ENCODE measurements at regions not wholly inside any gene's neighbourhood (a gene's known extent, or its start where the extent isn't known, plus 50 kb on each side); places are given as distances from the start of the nearest gene placed in this dataset.

GRCh38 chr1:5686195-5686594, 306.0 kb downstream of the NPHP4 start:
- Histone ChIP-seq H3K4me1 (ENCODE audit: control insufficient read depth in 2 of 3, insufficient read depth in 2 of 3, low read depth in 1 of 3, low read length in 3 of 3) (no peaks in the 10 kb centered on the region), H3K36me3 (ENCODE audit: control insufficient read depth in 2 of 3, insufficient read depth in 3 of 3, low read length in 3 of 3) (no peaks in the 10 kb centered on the region), H3K27me3 (ENCODE audit: control insufficient read depth, insufficient read depth, low read length) (no peaks in the 10 kb centered on the region), H3K4me3 (ENCODE audit: low read length in 3 of 3) (no peak overlapping the region), H3K9me3 (ENCODE audit: control insufficient read depth in 2 of 3, insufficient read depth in 1 of 3, low read length in 3 of 3) (no peaks in the 10 kb centered on the region), H3K27ac (ENCODE audit: low read depth in 2 of 2, low read length in 2 of 2) (no peak overlapping the region), H3K9ac (ENCODE audit: low read length in 3 of 3) (no peak overlapping the region)
- TF ChIP-seq, protein P1, sequence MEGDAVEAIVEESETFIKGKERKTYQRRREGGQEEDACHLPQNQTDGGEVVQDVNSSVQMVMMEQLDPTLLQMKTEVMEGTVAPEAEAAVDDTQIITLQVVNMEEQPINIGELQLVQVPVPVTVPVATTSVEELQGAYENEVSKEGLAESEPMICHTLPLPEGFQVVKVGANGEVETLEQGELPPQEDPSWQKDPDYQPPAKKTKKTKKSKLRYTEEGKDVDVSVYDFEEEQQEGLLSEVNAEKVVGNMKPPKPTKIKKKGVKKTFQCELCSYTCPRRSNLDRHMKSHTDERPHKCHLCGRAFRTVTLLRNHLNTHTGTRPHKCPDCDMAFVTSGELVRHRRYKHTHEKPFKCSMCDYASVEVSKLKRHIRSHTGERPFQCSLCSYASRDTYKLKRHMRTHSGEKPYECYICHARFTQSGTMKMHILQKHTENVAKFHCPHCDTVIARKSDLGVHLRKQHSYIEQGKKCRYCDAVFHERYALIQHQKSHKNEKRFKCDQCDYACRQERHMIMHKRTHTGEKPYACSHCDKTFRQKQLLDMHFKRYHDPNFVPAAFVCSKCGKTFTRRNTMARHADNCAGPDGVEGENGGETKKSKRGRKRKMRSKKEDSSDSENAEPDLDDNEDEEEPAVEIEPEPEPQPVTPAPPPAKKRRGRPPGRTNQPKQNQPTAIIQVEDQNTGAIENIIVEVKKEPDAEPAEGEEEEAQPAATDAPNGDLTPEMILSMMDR (IDR thresholded peaks at IDR 0.05; ENCODE audit: borderline replicate concordance, extremely low read depth, insufficient read depth), result no peak
- DNase-seq (no peak), FAIRE-seq (no peak)
- intact Hi-C loops (cut with DNase I), result no loop called here

GRCh38 chr1:5685446-5686040, 306.7 kb downstream of the NPHP4 start:
- H3K4me3 ChIP-seq (ENCODE audit: low read length in 3 of 3), result no peak overlapping the region
- FAIRE-seq (no peak), DNase-seq (no peak)
- no peak overlapping the region for H3K9ac ChIP-seq (ENCODE audit: low read length in 3 of 3)
- no peaks in the 10 kb centered on the region for H3K9me3 ChIP-seq (ENCODE audit: control insufficient read depth in 2 of 3, insufficient read depth in 1 of 3, low read length in 3 of 3)
- no peak overlapping the region for H3K27ac ChIP-seq (ENCODE audit: low read depth in 2 of 2, low read length in 2 of 2)
- no peaks in the 10 kb centered on the region for H3K27me3 ChIP-seq (ENCODE audit: control insufficient read depth, insufficient read depth, low read length)
- H3K36me3 ChIP-seq (ENCODE audit: control insufficient read depth in 2 of 3, insufficient read depth in 3 of 3, low read length in 3 of 3), result no peaks in the 10 kb centered on the region
- intact Hi-C loops (cut with DNase I), result no loop called here
- TF ChIP-seq, protein P1 (IDR thresholded peaks at IDR 0.05; ENCODE audit: borderline replicate concordance, extremely low read depth, insufficient read depth), result no peak
- no peaks in the 10 kb centered on the region for H3K4me1 ChIP-seq (ENCODE audit: control insufficient read depth in 2 of 3, insufficient read depth in 2 of 3, low read depth in 1 of 3, low read length in 3 of 3)

DNA sequence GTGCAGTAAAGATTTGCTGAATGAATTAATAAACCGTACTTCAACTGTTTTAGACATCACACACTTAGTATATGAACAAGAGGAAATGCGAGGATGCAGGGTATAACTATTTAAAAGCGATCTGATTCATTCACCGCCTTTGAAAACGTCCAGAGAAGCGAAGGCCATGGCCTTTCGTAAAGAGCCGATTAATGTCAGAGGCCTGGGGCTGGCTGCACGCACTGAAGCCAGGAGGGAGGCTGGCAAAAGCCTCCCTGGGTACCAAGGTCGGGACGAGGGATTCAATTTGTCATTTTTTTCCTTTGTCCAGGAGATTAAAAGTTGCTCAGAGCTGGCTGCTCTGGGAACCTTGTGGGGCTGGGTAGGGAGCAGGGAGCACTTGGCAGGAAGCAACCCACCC, 307.4 kb downstream of the NPHP4 start:
- Histone ChIP-seq H3K9me3 (ENCODE audit: control insufficient read depth in 2 of 3, insufficient read depth in 1 of 3, low read length in 3 of 3) (no peaks in the 10 kb centered on the region), H3K4me1 (ENCODE audit: control insufficient read depth in 2 of 3, insufficient read depth in 2 of 3, low read depth in 1 of 3, low read length in 3 of 3) (no peaks in the 10 kb centered on the region), H3K9ac (ENCODE audit: low read length in 3 of 3) (no peak overlapping the region), H3K36me3 (ENCODE audit: control insufficient read depth in 2 of 3, insufficient read depth in 3 of 3, low read length in 3 of 3) (no peaks in the 10 kb centered on the region), H3K4me3 (ENCODE audit: low read length in 3 of 3) (no peak overlapping the region), H3K27me3 (ENCODE audit: control insufficient read depth, insufficient read depth, low read length) (no peaks in the 10 kb centered on the region), H3K27ac (ENCODE audit: low read depth in 2 of 2, low read length in 2 of 2) (no peak overlapping the region)
- DNase-seq, result no peak
- intact Hi-C loops (cut with DNase I), result no loop called here
- TF ChIP-seq, protein P1 (IDR thresholded peaks at IDR 0.05; ENCODE audit: borderline replicate concordance, extremely low read depth, insufficient read depth), result no peak
- FAIRE-seq, result no peak

GRCh38 chr1:5683446-5683845, 308.8 kb downstream of the NPHP4 start:
- intact Hi-C loops (cut with DNase I), result no loop called here

More at GRCh38 chr1:5683446-5683845, 308.8 kb downstream of the NPHP4 start:
- Histone ChIP-seq H3K9ac (ENCODE audit: low read length in 3 of 3) (no peak overlapping the region), H3K36me3 (ENCODE audit: control insufficient read depth in 2 of 3, insufficient read depth in 3 of 3, low read length in 3 of 3) (no peaks in the 10 kb centered on the region), H3K27me3 (ENCODE audit: control insufficient read depth, insufficient read depth, low read length) (no peaks in the 10 kb centered on the region), H3K4me1 (ENCODE audit: control insufficient read depth in 2 of 3, insufficient read depth in 2 of 3, low read depth in 1 of 3, low read length in 3 of 3) (no peaks in the 10 kb centered on the region), H3K27ac (ENCODE audit: low read depth in 2 of 2, low read length in 2 of 2) (no peak overlapping the region), H3K4me3 (ENCODE audit: low read length in 3 of 3) (no peak overlapping the region), H3K9me3 (ENCODE audit: control insufficient read depth in 2 of 3, insufficient read depth in 1 of 3, low read length in 3 of 3) (no peaks in the 10 kb centered on the region)
- TF ChIP-seq, protein P1 (IDR thresholded peaks at IDR 0.05; ENCODE audit: borderline replicate concordance, extremely low read depth, insufficient read depth), result no peak
- no peak for DNase-seq
- FAIRE-seq, result no peak
